Islet of Langerhans (tissue), 1 donor: ENCODE measurements at regions not wholly inside any gene's neighbourhood (a gene's known extent, or its start where the extent isn't known, plus 50 kb on each side); places are given as distances from the start of the nearest gene placed in this dataset.
"Not testable (repeated sequence)": the region's sequence is repeated elsewhere in the genome, so short reads cannot be mapped to it uniquely, and the experiment has no call there.

Experiments
- FAIRE-seq: peaks from one replicate; lab custom pipeline; 2011; peaks lifted over from hg19 to GRCh38; lab: Jason Lieb, UNC

- FAIRE-seq, result no peak
These were observed 51.1 kb upstream of the ROPN1 start for GRCh38 chr3:124043023-124043422.

- no peak for FAIRE-seq
These were observed 53.0 kb upstream of the ROPN1 start for GRCh38 chr3:124044956-124045355.

DNA sequence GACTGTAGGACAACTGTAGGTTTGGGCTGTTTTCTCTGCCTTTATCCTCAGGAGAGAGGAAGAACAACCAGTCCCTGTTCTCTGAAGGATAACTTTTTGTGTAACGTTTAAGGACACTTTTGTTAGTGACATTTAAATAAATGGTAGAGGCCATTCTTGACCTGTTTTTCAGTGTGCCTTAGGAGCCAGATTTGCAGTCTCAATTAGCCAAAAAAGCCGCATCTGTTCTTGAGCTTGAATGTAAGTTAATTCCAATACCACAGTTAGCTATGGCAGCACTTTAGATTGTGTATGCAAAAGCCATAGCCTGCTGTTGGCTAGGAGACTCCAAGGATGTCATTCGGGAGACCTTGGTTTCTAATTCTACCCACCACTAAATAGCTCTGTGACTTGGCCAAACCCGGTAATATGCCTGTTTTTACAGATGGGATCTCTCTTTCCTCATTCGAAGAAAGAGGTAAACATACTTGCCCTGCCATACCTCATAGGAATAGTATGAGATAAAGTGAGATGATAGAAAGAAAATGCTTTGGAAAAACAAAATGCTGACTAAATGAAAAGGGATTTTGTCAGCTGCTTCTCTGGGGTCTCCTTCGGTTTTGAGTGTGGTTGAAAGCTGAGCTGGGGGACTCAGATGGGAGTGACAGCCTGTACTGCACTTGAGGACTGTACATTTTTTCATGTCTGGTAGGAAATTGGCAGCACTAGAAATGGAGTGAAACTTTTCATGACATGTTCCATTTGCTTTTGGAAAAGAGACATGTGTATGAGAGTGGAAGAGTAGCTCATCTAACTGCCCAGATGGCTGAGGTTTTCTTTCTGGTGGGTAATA is 57.3 kb upstream of the ROPN1 start:
- FAIRE-seq, result no peak

DNA sequence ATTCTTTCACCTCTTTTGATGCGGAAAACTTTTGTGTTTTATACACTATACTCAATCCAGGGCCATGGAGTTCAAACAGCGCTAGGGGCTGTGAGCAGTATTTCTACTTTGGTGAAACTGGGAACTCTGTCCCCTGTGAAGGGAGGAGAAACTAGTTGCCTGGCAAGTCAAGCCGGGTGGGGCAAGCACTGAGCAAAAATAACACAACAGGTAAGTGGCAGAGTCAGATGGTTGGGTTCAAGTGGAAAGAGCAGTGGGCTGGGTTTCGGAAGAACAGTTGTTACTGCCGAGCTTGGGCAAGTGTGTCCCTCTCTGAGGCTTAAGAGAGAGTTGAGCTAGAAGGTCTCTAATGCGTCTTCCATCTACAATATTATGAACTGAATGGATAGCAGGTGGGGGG is 59.7 kb upstream of the ROPN1 start:
- no peak for FAIRE-seq

DNA sequence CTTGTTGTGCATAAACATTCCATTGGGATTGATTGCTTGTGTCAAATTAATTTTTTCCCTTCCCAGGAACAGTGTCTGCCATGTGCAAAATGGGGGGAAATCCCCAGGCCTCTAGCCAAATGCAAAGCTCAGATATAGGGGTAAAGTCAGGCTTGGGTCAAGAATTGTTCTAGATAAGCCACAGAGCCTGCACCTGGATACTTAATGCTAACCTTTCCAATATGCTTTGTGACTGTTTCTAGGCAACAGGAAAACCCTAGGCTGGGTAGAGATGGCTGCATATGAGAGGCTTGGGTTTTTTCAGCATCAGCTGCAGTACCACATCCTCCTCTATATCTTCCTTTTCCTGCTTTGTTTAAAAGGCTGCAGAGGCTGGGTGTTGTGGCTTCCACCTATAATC is 61.9 kb upstream of the ROPN1 start:
- peak; percentile 60 for FAIRE-seq

GRCh38 chr3:124056846-124057245 is 64.9 kb upstream of the ROPN1 start:
- FAIRE-seq, result no peak

GRCh38 chr3:124057420-124057819 is 65.5 kb upstream of the ROPN1 start:
- no peak for FAIRE-seq

DNA sequence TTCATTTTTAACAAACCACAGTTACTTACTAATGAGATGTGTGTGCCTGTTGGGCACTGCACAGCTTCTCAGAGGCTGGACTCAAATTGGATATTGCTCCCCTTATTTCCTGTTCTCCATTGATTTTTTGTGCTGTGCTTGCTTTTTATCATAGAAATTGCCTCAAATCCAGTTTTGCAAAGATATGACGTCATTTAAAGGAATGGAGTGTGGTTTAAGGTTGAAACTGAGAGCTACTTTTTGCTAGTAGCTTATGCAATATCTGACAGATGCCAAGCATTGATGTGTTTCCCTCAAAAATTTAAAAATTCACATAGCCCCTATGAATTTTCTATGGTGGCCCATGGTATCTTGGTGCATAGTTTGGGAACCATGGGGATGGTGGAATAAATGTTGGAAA is 67.7 kb upstream of the ROPN1 start:
- no peak for FAIRE-seq

GRCh38 chr3:124063197-124063909 is 71.4 kb upstream of the ROPN1 start:
- FAIRE-seq, result no peak

DNA sequence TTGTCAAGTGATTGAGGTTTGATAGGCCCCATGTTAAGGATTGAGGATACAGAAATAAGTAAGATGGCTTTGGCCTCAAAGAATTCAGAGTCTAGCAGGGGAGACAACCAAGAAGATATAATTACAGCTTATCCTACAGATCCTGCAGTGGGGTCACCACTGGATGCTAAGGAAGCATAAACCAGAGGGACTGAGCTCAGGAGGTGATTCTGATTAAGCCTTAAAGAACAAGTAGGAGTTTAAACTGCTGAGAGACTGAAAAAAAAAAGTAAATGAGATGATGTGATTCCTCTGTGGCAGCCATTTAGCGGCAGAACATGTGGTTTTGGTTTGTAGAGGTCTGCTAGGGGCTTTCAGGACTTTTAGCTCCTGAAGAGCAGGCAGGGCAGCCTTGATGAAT is 72.1 kb upstream of the ROPN1 start:
- no peak for FAIRE-seq

DNA sequence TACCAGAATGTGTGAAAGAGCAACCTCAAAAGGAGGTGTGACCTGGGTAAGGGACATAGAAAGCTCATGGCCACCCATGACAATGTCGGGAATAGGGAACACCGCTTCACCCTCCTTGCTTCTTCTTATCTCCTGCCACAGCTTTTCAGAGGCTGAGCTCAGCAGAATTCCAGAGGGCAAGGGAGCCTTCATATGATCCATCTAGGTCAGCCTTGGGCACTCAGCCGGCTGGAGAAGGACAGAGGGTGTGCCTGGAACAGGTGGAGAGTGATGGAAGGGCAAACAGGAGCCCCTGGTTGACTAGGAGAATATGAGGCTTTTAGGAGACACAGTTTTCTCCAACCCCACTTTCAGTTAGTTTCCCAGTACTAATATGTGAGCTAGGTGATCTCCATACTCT is 74.6 kb upstream of the ROPN1 start:
- FAIRE-seq, result not testable (repeated sequence)

DNA sequence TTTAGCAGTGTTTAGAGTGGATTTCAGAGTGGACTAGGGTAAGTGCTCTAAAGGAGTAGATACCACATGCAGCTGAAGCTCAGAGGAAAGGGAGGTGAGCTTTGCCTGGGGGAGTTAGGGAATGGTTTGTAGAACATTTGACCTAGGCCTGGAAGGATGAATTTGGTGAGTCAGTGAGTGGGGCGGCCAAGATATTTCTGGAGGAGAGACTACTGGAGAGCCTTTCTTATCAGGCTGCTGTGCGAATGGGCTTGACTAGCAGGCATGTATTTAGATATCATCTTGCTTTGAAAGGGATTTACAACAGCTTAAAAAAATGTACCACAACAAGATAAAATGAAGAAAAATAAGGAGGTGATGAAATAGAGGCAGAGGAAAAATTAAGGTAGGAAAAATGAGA is 77.8 kb upstream of the ROPN1 start:
- not testable (repeated sequence) for FAIRE-seq

- not testable (repeated sequence) for FAIRE-seq
These were observed 83.2 kb upstream of the ROPN1 start for GRCh38 chr3:124075090-124075489.

- no peak for FAIRE-seq
These were observed 83.8 kb upstream of the ROPN1 start for GRCh38 chr3:124075753-124076152.

- FAIRE-seq, result no peak
These were observed 84.3 kb upstream of the ROPN1 start for GRCh38 chr3:124076235-124076634.

DNA sequence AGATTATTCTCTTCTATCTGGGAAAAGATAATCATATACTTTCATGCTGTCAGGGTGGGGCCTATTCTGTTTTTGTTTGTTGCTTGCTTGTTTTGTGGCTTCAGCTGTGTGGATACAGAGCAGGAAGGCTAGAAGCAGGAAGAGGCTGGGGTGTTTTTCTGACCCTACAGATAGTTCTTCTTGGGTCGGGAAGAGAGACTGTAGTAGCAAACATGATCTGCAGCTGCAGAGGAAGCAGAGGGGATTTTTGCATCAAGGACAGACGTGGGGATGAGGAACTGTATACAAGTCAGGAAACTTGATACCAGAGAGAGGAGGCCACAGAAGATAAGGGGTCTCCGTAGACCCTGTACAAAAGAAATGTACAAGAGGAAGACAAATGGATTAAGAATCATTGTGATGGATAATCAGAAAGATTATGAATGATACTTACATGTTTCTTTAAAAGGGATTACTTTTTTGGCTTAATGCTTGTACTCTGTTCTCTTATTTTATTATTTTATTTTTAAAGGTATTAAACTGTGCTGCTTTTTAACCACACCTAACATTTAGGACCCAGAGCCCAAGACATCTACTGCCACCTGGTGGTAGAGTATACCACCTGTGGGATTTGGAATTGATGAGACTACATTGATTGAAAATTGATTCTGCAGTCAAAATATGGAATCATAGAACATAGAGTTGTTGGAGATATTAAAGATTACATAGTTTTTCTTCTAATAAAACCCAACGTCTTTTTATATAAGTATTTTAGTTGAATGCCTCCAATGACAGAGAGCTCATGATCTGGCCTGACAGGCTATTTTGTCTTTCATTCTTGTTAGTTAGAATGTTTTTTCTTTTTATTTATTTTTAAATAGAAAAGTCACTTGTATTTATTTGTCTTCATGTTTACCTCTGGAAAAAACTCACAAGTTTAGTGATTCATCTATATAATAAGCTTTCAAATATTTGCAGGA is 87.3 kb upstream of the ROPN1 start:
- FAIRE-seq, result peak; percentile 96

GRCh38 chr3:124079912-124080276 is 88.0 kb upstream of the ROPN1 start:
- no peak for FAIRE-seq

DNA sequence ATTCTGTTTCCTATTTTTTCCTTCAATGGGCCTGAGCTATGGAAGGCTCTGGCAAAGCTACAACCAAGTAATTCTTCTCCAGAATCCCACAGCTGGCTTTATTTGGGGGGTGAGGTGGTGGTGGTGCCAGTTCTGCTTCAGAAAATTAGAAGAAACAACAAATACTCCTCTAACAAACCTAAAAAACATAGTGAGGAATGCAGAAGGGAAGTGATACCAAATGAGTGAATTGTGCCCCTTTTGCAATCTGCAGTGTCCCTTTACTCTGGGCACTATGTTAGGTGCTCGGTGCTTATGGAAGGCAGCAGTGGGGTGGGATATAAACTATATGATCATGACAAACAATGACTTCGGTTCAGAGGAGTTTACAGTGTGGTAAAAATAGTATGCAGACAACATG is 90.4 kb upstream of the ROPN1 start:
- no peak for FAIRE-seq

- FAIRE-seq, result no peak
These were observed 92.3 kb upstream of the ROPN1 start for GRCh38 chr3:124084022-124084881.

DNA sequence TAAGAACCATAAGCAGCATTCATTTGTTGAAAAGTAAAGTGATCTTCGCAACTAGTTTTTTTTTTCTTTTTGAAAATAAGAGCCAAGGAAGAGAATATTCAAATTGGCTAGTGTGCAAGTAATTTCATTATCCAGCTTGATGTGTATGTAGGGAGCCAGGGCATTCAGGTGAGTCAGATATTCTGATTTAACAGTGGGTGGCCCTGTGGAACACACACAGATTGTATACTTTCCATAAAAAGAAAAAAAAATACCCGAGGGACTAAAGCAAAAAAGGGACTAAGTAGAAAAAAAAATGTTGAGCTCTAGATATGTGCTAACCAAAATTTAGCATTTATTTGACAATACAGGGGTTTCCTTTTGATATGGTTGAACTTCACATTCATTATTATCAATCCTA is 96.9 kb upstream of the ROPN1 start:
- FAIRE-seq, result no peak

DNA sequence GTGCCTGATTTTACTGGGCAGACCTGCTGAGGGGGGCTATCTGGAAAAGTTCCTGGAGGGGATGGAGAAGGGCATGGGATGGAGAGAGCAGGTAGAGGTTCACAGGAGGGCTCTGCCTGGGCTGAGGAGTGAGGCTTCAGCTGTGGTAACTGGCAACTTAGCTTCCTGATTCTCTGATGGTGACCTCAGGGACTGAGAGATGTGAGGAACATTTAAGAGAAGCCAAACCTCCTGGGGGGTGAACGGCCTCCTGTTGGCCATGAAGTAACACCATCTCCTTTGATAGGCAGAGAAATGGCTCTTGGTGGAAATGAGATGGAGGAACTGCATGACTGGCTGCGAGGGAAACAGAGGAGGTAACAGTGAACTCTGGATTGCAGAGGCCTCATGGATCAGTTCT is 97.3 kb upstream of the ROPN1 start:
- FAIRE-seq, result no peak

GRCh38 chr3:124091716-124092115 is 99.8 kb upstream of the ROPN1 start:
- FAIRE-seq, result no peak
